AG10803 (cell line): ENCODE measurements at regions not wholly inside any gene's neighbourhood (a gene's known extent, or its start where the extent isn't known, plus 50 kb on each side); places are given as distances from the start of the nearest gene placed in this dataset.

ENCODE experiments used
- DNase-seq: peaks from one replicate; pipeline ENCODE4 v3.0.0; 2010; ENCODE audit warnings: low read depth
- H3K4me3 ChIP-seq: 2 replicates; pipeline ENCODE4 v1.5.1; 2011; ENCODE audit warnings: mild to moderate bottlenecking, low read length, control low read depth
- TF ChIP-seq, protein P1 (sequence below): conservative IDR thresholded peaks from 2 replicates; pipeline ENCODE4 v1.5.1; 2011; ENCODE audit warnings: mild to moderate bottlenecking, low read length, control low read depth, inconsistent platforms

DNA sequence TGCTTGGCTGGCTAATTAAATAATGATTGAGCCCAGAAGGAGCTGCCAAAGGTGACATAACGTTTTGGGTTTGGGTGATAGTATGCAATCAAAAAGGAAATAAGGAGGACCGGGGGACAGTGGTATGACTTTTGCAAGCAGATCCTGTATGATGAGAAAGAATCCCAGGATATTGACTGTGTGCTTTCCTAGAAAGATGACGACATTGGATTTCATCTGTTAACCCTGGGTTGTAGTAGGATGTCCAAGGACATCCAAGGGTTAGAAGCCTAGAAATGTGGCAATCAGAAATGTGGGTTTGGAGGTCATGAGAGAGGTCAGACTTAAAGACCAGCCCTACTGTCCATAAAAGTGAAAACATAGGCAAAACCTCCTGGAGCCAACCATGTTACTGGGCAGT is 50.3 kb upstream of the HMHB1 start:
- H3K4me3 ChIP-seq = no peak overlapping the region
- DNase-seq = no peak
- TF ChIP-seq, protein P1, sequence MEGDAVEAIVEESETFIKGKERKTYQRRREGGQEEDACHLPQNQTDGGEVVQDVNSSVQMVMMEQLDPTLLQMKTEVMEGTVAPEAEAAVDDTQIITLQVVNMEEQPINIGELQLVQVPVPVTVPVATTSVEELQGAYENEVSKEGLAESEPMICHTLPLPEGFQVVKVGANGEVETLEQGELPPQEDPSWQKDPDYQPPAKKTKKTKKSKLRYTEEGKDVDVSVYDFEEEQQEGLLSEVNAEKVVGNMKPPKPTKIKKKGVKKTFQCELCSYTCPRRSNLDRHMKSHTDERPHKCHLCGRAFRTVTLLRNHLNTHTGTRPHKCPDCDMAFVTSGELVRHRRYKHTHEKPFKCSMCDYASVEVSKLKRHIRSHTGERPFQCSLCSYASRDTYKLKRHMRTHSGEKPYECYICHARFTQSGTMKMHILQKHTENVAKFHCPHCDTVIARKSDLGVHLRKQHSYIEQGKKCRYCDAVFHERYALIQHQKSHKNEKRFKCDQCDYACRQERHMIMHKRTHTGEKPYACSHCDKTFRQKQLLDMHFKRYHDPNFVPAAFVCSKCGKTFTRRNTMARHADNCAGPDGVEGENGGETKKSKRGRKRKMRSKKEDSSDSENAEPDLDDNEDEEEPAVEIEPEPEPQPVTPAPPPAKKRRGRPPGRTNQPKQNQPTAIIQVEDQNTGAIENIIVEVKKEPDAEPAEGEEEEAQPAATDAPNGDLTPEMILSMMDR = no peak

DNA sequence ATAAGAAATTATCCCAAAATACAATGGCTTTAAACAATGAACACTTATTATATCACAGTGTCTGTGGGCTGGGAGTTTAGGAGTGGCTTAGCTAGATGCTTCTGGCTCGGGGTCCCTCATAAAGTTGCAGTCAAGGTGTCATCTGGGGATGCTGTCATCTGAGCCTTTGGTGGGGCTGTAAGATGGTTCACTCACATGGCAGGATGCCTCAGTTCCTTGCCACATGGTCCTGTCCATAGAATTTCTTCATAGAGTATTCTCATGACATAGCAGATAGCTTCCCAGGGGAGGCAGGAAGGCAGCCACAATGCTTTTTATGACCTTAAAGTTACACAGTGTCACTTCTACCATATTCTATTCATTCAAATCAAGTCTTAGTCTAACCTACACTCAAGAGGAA is 51.2 kb upstream of the HMHB1 start:
- DNase-seq = no peak
- TF ChIP-seq, protein P1 = no peak
- H3K4me3 ChIP-seq = no peak overlapping the region

DNA sequence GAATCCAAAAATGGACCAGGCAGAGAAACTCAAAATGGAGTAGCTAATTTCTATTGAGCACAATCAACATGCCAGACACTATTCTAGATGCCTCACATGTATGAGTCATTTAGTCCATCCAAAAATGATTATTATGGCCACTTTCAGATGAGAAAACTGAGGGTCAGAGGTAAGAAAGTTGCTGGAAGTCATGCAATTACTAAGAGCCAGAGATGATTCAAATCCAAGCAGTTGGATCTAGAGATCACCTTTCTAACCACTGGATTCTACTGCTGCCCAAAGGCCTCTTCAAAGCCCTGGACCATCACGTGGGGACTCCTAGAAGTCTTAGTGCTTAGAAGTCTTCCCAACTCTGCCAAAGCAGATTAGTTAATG is 51.8 kb upstream of the HMHB1 start:
- TF ChIP-seq, protein P1 = no peak
- no peak for DNase-seq
- no peak overlapping the region for H3K4me3 ChIP-seq

DNA sequence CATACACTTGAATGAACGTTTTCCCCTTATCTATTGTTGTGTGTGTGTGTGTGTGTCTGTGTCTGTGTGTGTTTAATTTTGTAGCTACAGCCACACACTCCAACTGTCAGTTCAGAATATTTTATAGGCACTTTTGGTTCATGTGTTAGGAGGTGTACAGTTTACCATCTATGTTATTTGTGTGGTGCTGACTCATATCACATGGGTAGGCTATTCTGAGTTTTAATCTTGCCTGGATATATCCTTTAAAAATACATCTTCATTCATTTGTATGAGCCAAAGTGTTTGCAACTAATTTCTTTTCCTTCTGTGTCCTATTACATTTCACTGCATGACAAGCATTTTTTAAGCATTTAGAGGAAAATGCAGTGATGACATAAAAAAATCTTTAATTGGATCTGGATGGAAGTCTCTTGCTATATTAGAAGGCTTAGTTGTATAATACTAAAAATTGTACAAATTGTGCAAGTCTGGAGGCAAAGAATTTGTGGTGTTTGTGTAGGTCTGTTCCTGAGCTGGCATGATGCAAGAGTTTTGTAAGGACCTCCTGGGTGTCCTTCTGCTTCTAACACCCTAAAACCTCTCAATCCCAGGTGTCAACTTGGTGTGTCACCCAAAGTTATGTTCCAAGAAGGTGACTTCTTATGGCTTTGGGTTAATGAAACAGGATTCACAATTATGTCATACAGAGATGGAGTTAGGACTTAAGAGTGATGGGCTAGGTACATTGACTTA is 52.4 kb upstream of the HMHB1 start:
- peak; percentile 85 for DNase-seq
- H3K4me3 ChIP-seq = no peak overlapping the region
- TF ChIP-seq, protein P1 = no peak

DNA sequence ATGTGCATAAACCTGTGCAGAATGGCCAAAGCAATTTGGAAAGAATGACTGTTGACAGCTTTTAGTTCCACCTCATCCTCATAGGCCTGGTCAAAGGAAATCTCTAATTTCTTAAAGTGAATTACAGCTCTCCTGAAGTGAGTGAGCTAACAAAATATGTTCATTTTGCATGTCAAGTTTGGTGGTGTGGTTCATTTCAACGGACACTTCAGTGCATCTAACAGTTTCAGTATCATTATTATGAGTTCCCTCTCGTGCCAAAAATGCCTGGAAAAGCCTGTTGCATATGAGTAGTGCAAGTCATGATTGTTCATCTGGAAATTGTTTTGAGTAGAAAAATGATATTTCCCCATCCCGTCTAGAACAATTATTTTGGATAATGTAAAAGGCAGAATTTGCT is 53.2 kb upstream of the HMHB1 start:
- peak; percentile 91 for DNase-seq
- TF ChIP-seq, protein P1 = no peak
- H3K4me3 ChIP-seq = peak overlapping the region; percentile 27; the same call in 1 of the 2 replicates

DNA sequence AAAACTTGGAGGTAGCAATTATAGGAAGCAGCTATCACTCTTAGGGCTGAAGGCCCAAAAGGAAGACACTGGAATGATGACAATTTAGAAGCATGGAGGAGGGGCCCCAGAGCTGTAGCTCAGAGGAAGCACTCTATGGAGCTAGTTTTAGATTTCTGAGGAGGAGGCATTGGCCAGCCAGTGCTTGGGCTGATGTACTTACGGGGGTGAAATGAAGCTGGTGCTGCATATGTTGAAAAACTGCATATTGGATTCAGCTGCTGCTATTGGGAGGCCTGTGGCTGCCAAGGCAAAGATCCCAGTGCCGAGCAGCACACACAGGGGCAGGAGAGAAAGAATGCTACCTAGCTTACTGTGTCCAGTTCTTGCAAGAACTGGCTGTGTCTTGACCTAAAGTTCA is 53.9 kb upstream of the HMHB1 start:
- no peak for DNase-seq
- TF ChIP-seq, protein P1 = no peak
- H3K4me3 ChIP-seq = no peak overlapping the region

DNA sequence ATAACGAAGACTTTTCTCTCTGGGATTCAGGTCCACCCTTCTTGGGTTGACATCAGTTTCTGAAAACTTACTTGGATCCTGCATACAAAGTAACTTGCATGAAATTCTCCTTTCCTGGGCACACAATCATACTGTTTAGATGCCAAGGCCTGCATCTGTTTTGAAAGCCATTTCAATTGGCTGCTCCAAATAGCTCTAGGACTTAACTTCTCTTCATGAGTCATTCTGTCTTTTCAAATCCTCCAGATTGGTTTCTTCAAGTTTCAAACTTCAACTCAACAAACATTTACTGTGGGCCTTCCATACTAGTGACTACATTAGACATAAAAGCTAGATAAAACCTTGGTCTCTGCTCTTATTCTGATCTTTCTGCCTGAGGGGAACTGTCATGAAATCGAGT is 54.8 kb upstream of the HMHB1 start:
- peak; percentile 56 for DNase-seq
- H3K4me3 ChIP-seq = no peak overlapping the region
- TF ChIP-seq, protein P1 = no peak
